ENCODE measurements at regions not wholly inside any gene's neighbourhood (a gene's known extent, or its start where the extent isn't known, plus 50 kb on each side); places are given as distances from the start of the nearest gene placed in this dataset.

DNA sequence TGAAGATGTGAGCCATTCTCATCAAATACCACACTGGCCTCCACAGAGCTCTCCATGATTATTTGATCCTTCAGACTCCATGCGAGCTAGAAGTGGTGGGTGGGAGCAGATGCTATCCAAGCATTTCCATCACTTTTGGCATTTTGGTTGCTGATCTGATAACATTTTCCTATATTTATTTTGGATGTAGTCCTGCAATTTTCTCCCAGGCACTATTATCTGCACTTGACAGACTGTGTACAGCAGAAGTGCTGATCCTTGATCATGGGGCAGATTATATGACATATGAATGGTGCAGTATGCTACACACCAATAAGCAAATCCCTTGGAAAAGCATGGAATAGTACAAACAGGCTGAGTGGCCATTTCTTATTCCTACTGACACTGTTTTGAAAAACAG lies 167.6 kb upstream of the LRRC7 start:
- CTCF ChIA-PET, result no interaction called here
- no peak for DNase-seq (ENCODE audit: low read depth, low spot score)

GRCh38 chr1:69401879-69402278 lies 165.8 kb upstream of the LRRC7 start:
- Histone ChIP-seq H3K27ac (ENCODE audit: low read depth, low read length) (no peak overlapping the region), H3K4me3 (ENCODE audit: low read depth, low read length) (no peak overlapping the region), H3K9me3 (ENCODE audit: control insufficient read depth, insufficient read depth, low read length) (no peaks in the 10 kb centered on the region), H3K27me3 (ENCODE audit: control insufficient read depth, insufficient read depth, low read length) (no peaks in the 10 kb centered on the region)
- no peak for TF ChIP-seq CTCF (IDR thresholded peaks at IDR 0.05; ENCODE audit: low read depth, low read length)
- ChIA-PET POLR2A (no interaction called here), CTCF (no interaction called here)
- no peak for DNase-seq (ENCODE audit: low read depth, low spot score)

More for the DNA sequence above, 167.6 kb upstream of the LRRC7 start:
- Histone ChIP-seq H3K27ac (ENCODE audit: low read depth, low read length) (no peak overlapping the region), H3K4me3 (ENCODE audit: low read depth, low read length) (no peak overlapping the region), H3K27me3 (ENCODE audit: control insufficient read depth, insufficient read depth, low read length) (no peaks in the 10 kb centered on the region), H3K9me3 (ENCODE audit: control insufficient read depth, insufficient read depth, low read length) (no peaks in the 10 kb centered on the region)
- TF ChIP-seq CTCF (IDR thresholded peaks at IDR 0.05; ENCODE audit: low read depth, low read length), result no peak
- POLR2A ChIA-PET, result no interaction called here

DNA sequence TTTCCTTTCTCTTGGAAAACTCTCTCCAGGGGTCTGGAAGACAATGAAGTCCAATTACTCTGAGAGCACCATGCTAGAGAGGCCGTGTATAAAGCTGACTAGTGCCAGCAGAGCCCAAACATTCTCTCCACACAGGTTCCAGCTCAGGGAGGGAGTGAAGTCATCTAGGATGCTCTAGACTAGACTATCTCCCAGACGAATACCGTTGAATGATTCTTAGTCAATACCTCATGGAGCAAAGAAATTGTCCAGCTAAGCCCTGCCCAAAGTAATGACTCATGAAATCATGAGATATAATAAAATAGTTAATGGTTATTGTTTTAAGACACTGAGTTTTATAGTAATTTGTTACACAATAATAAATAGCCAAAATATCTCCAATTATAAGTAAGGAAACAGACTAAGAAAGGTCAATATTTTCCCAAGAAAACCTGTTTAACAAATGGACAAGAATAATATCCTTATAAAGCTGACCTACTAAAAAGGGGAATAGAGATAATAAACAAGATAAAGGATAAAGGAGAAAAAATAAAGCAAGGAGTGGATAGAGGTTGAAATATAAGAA lies 163.9 kb upstream of the LRRC7 start:
- TF ChIP-seq CTCF (IDR thresholded peaks at IDR 0.05; ENCODE audit: low read depth, low read length), result no peak
- no peaks in the 10 kb centered on the region for H3K27me3 ChIP-seq (ENCODE audit: control insufficient read depth, insufficient read depth, low read length)
- CTCF ChIA-PET, result no interaction called here
- H3K9me3 ChIP-seq (ENCODE audit: control insufficient read depth, insufficient read depth, low read length), result no peaks in the 10 kb centered on the region
- no peak for DNase-seq (ENCODE audit: low read depth, low spot score)
- no peak overlapping the region for H3K27ac ChIP-seq (ENCODE audit: low read depth, low read length)
- POLR2A ChIA-PET, result no interaction called here
- H3K4me3 ChIP-seq (ENCODE audit: low read depth, low read length), result no peak overlapping the region

DNA sequence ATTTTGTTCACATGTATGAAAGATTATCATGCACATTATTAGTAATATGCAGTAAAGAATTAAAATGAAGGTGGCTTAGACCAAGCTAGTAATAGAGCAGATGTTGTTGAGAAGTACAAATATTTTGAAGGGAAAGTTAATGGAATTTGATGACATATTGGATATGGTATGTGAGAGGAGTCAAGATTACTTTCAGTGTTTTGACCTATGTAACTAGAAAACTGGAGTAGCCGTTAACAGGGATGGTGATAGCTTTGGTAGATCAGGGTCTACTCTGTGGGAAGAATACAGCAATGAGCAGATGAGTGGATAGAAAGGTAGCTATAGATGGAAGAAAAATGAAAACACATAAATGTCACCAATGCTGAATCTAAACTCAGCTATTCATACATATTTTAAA lies 163.2 kb upstream of the LRRC7 start:
- Histone ChIP-seq H3K27ac (ENCODE audit: low read depth, low read length) (no peak overlapping the region), H3K9me3 (ENCODE audit: control insufficient read depth, insufficient read depth, low read length) (no peaks in the 10 kb centered on the region), H3K4me3 (ENCODE audit: low read depth, low read length) (no peak overlapping the region), H3K27me3 (ENCODE audit: control insufficient read depth, insufficient read depth, low read length) (no peaks in the 10 kb centered on the region)
- POLR2A ChIA-PET, result no interaction called here
- CTCF ChIA-PET, result no interaction called here
- no peak for TF ChIP-seq CTCF (IDR thresholded peaks at IDR 0.05; ENCODE audit: low read depth, low read length)
- DNase-seq (ENCODE audit: low read depth, low spot score), result no peak

GRCh38 chr1:69406244-69406643 lies 161.5 kb upstream of the LRRC7 start:
- Histone ChIP-seq H3K27ac (ENCODE audit: low read depth, low read length) (no peak overlapping the region), H3K4me3 (ENCODE audit: low read depth, low read length) (no peak overlapping the region), H3K9me3 (ENCODE audit: control insufficient read depth, insufficient read depth, low read length) (no peaks in the 10 kb centered on the region), H3K27me3 (ENCODE audit: control insufficient read depth, insufficient read depth, low read length) (no peaks in the 10 kb centered on the region)
- CTCF ChIA-PET, result no interaction called here
- TF ChIP-seq CTCF (IDR thresholded peaks at IDR 0.05; ENCODE audit: low read depth, low read length), result no peak
- DNase-seq (ENCODE audit: low read depth, low spot score), result no peak
- POLR2A ChIA-PET, result no interaction called here
